ENCODE measurements at regions not wholly inside any gene's neighbourhood (a gene's known extent, or its start where the extent isn't known, plus 50 kb on each side); places are given as distances from the start of the nearest gene placed in this dataset.
A peak's percentile ranks its signal among the peaks of the same experiment; 100 is the strongest.

DNA sequence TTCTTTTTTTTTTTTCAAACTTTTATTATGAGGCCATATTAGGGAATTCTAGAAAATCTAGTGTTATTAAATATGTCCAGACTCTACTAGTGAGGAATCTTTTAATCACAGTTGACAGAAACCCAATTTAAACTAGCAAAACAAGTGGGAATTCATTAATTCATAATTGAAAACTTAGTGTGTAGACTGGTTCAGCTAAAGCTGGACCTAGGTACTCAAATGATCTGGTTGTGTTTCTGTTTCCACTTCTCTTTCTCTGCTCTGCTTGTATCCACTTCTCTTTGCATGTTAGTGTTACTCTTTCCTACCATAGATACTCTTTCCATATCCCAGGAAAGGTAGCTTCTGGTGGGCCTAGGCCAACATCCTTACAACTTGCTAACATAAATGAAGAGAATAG, 81.2 kb upstream of the HIVEP3 start:
- TF ChIP-seq, protein P1, sequence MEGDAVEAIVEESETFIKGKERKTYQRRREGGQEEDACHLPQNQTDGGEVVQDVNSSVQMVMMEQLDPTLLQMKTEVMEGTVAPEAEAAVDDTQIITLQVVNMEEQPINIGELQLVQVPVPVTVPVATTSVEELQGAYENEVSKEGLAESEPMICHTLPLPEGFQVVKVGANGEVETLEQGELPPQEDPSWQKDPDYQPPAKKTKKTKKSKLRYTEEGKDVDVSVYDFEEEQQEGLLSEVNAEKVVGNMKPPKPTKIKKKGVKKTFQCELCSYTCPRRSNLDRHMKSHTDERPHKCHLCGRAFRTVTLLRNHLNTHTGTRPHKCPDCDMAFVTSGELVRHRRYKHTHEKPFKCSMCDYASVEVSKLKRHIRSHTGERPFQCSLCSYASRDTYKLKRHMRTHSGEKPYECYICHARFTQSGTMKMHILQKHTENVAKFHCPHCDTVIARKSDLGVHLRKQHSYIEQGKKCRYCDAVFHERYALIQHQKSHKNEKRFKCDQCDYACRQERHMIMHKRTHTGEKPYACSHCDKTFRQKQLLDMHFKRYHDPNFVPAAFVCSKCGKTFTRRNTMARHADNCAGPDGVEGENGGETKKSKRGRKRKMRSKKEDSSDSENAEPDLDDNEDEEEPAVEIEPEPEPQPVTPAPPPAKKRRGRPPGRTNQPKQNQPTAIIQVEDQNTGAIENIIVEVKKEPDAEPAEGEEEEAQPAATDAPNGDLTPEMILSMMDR (IDR thresholded peaks at IDR 0.05) = no peak
- H3K4me3 ChIP-seq (replicated peaks in 1 of 3; ENCODE audit: low read depth in 2 of 3, low read length in 3 of 3) = no peak overlapping the region
- H3K4me1 ChIP-seq (ENCODE audit: control insufficient read depth in 1 of 2, insufficient read depth in 2 of 2, low read length in 2 of 2) = no peaks in the 10 kb centered on the region
- no peaks in the 10 kb centered on the region for H3K9me3 ChIP-seq (replicated peaks in 1 of 2; ENCODE audit: control insufficient read depth in 1 of 2, insufficient read depth in 1 of 2, low read length in 2 of 2)
- H3K79me2 ChIP-seq (ENCODE audit: insufficient read depth, low read length) = no peaks in the 10 kb centered on the region
- H3K4me1 Mint-ChIP-seq = peaks cover 6% of the 10 kb centered on the region
- no peak overlapping the region for H3K4me3 Mint-ChIP-seq
- no peak overlapping the region for H2AFZ ChIP-seq (ENCODE audit: insufficient read depth, low read depth, low read length, poor library complexity, severe bottlenecking)
- intact Hi-C loops (cut with micrococcal nuclease) = no loop called here
- H3K9ac ChIP-seq (ENCODE audit: insufficient read depth, low read length, poor library complexity, severe bottlenecking) = no peak overlapping the region
- no peaks in the 10 kb centered on the region for H4K20me1 ChIP-seq (ENCODE audit: insufficient read depth, low read length)
- H3K27me3 ChIP-seq (ENCODE audit: control insufficient read depth in 2 of 2, insufficient read depth in 2 of 2, low read length in 2 of 2) = no peaks in the 10 kb centered on the region
- H3K27me3 Mint-ChIP-seq (ENCODE audit: low read depth in 3 of 3) = peaks cover 0 to 3% (median 1%) of the 10 kb centered on the region in 3 donors
- no peaks in the 10 kb centered on the region for H3K36me3 ChIP-seq (replicated peaks in 1 of 2; ENCODE audit: control insufficient read depth in 1 of 2, insufficient read depth in 2 of 2, low read length in 2 of 2)
- DNase-seq = no peak
- H3K27ac Mint-ChIP-seq = peak overlapping the region in 1 of 7 donors; percentile 23
- H3K36me3 Mint-ChIP-seq = no peaks in the 10 kb centered on the region
- no peak overlapping the region for H3K4me2 ChIP-seq (replicated peaks; ENCODE audit: extremely low read depth, low read length, poor library complexity, severe bottlenecking)
- H3K27ac ChIP-seq (ENCODE audit: low read depth in 1 of 2, low read length in 2 of 2) = no peak overlapping the region
- H3K9me3 Mint-ChIP-seq = no peaks in the 10 kb centered on the region

DNA sequence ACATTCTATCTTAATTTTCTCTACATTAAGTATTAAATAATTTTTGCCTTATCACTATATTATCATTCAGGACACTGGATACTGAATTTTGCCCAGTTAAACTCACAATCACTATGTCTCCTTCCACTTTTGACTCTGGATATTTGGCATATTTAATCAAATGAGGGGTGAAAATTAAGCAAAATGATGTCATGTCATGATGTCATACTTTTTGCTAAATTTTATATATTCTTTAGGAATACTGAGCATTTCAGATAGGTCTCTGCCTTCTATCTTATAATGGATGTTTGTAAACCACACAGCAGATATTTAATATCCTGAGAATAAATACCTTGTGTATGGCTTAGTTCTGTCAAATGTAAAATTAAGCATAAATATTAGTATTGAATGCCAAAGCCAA, 79.5 kb upstream of the HIVEP3 start:
- H3K4me1 Mint-ChIP-seq = peaks cover 6% of the 10 kb centered on the region
- no peaks in the 10 kb centered on the region for H3K27me3 ChIP-seq (ENCODE audit: control insufficient read depth in 2 of 2, insufficient read depth in 2 of 2, low read length in 2 of 2)
- H3K9me3 Mint-ChIP-seq = peaks cover 0 to 7% (median 0%) of the 10 kb centered on the region in 7 donors
- H2AFZ ChIP-seq (ENCODE audit: insufficient read depth, low read depth, low read length, poor library complexity, severe bottlenecking) = no peak overlapping the region
- H3K36me3 ChIP-seq (replicated peaks in 1 of 2; ENCODE audit: control insufficient read depth in 1 of 2, insufficient read depth in 2 of 2, low read length in 2 of 2) = no peaks in the 10 kb centered on the region
- no peak overlapping the region for H3K27ac Mint-ChIP-seq
- intact Hi-C loops (cut with micrococcal nuclease) = no loop called here
- H3K79me2 ChIP-seq (ENCODE audit: insufficient read depth, low read length) = no peaks in the 10 kb centered on the region
- H4K20me1 ChIP-seq (ENCODE audit: insufficient read depth, low read length) = no peaks in the 10 kb centered on the region
- TF ChIP-seq, protein P1 (IDR thresholded peaks at IDR 0.05) = no peak
- H3K36me3 Mint-ChIP-seq = no peaks in the 10 kb centered on the region
- H3K27me3 Mint-ChIP-seq (ENCODE audit: low read depth in 3 of 3) = peaks cover 0 to 3% (median 1%) of the 10 kb centered on the region in 3 donors
- no peaks in the 10 kb centered on the region for H3K4me1 ChIP-seq (ENCODE audit: control insufficient read depth in 1 of 2, insufficient read depth in 2 of 2, low read length in 2 of 2)
- no peak for DNase-seq
- no peak overlapping the region for H3K9ac ChIP-seq (ENCODE audit: insufficient read depth, low read length, poor library complexity, severe bottlenecking)
- no peak overlapping the region for H3K27ac ChIP-seq (ENCODE audit: low read depth in 1 of 2, low read length in 2 of 2)
- H3K4me2 ChIP-seq (replicated peaks; ENCODE audit: extremely low read depth, low read length, poor library complexity, severe bottlenecking) = no peak overlapping the region
- H3K4me3 Mint-ChIP-seq = no peak overlapping the region
- no peaks in the 10 kb centered on the region for H3K9me3 ChIP-seq (replicated peaks in 1 of 2; ENCODE audit: control insufficient read depth in 1 of 2, insufficient read depth in 1 of 2, low read length in 2 of 2)
- H3K4me3 ChIP-seq (replicated peaks in 1 of 3; ENCODE audit: low read depth in 2 of 3, low read length in 3 of 3) = no peak overlapping the region

Measured in CD14-positive monocyte (primary cell).